ENCODE measurements at regions not wholly inside any gene's neighbourhood (a gene's known extent, or its start where the extent isn't known, plus 50 kb on each side); places are given as distances from the start of the nearest gene placed in this dataset.

GRCh38 chr17:83151442-83152226, 72.2 kb downstream of the METRNL start:
- TF ChIP-seq CTCF (IDR thresholded peaks at IDR 0.05) (no peak), POLR2A (IDR thresholded peaks at IDR 0.05) (no peak)
